ENCODE measurements at regions not wholly inside any gene's neighbourhood (a gene's known extent, or its start where the extent isn't known, plus 50 kb on each side); places are given as distances from the start of the nearest gene placed in this dataset.

GRCh38 chr3:116806351-116806750 is 96.8 kb downstream of the TUSC7 start:
- Histone ChIP-seq H3K4me3 (no peak overlapping the region), H3K36me3 (no peaks in the 10 kb centered on the region), H3K4me1 (no peaks in the 10 kb centered on the region), H3K27me3 (ENCODE audit: low read depth) (no peaks in the 10 kb centered on the region), H3K27ac (replicated peaks) (no peak overlapping the region), H3K9me3 (replicated peaks) (peaks cover 57% of the 10 kb centered on the region)
- no peak for TF ChIP-seq CTCF (IDR thresholded peaks at IDR 0.05; ENCODE audit: borderline replicate concordance)
- DNase-seq: no peak
- intact Hi-C loops (cut with micrococcal nuclease): no loop called here

GRCh38 chr3:116808725-116809124 is 99.1 kb downstream of the TUSC7 start:
- peaks cover 43% of the 10 kb centered on the region for H3K9me3 ChIP-seq (replicated peaks)
- no peak overlapping the region for H3K27ac ChIP-seq (replicated peaks)
- no peak overlapping the region for H3K4me3 ChIP-seq
- no peaks in the 10 kb centered on the region for H3K4me1 ChIP-seq
- no peak for DNase-seq
- no peak for TF ChIP-seq CTCF (IDR thresholded peaks at IDR 0.05; ENCODE audit: borderline replicate concordance)
- no peaks in the 10 kb centered on the region for H3K36me3 ChIP-seq
- H3K27me3 ChIP-seq (ENCODE audit: low read depth): no peaks in the 10 kb centered on the region
- intact Hi-C loops (cut with micrococcal nuclease): no loop called here

GRCh38 chr3:116809208-116809607 is 99.6 kb downstream of the TUSC7 start:
- no peak for TF ChIP-seq CTCF (IDR thresholded peaks at IDR 0.05; ENCODE audit: borderline replicate concordance)
- intact Hi-C loops (cut with micrococcal nuclease): no loop called here
- Histone ChIP-seq H3K4me1 (no peaks in the 10 kb centered on the region), H3K36me3 (no peaks in the 10 kb centered on the region), H3K9me3 (replicated peaks) (peaks cover 41% of the 10 kb centered on the region), H3K27ac (replicated peaks) (no peak overlapping the region), H3K4me3 (no peak overlapping the region), H3K27me3 (ENCODE audit: low read depth) (no peaks in the 10 kb centered on the region)
- DNase-seq: no peak

GRCh38 chr3:116811754-116812153 is 102.2 kb downstream of the TUSC7 start:
- intact Hi-C loops (cut with micrococcal nuclease): no loop called here
- no peak overlapping the region for H3K27ac ChIP-seq (replicated peaks)

GRCh38 chr3:116812949-116813348 is 103.4 kb downstream of the TUSC7 start:
- no peaks in the 10 kb centered on the region for H3K4me1 ChIP-seq
- peaks cover 16% of the 10 kb centered on the region for H3K9me3 ChIP-seq (replicated peaks)
- H3K27me3 ChIP-seq (ENCODE audit: low read depth): no peaks in the 10 kb centered on the region
- no peak overlapping the region for H3K4me3 ChIP-seq
- intact Hi-C loops (cut with micrococcal nuclease): no loop called here
- no peak overlapping the region for H3K27ac ChIP-seq (replicated peaks)
- no peak for DNase-seq
- no peak for TF ChIP-seq CTCF (IDR thresholded peaks at IDR 0.05; ENCODE audit: borderline replicate concordance)
- no peaks in the 10 kb centered on the region for H3K36me3 ChIP-seq

More at GRCh38 chr3:116811754-116812153, 102.2 kb downstream of the TUSC7 start:
- Histone ChIP-seq H3K9me3 (replicated peaks) (peaks cover 19% of the 10 kb centered on the region), H3K27me3 (ENCODE audit: low read depth) (no peaks in the 10 kb centered on the region), H3K36me3 (no peaks in the 10 kb centered on the region), H3K4me1 (no peaks in the 10 kb centered on the region), H3K4me3 (no peak overlapping the region)
- no peak for DNase-seq
- no peak for TF ChIP-seq CTCF (IDR thresholded peaks at IDR 0.05; ENCODE audit: borderline replicate concordance)

GRCh38 chr3:116815321-116815720 is 105.7 kb downstream of the TUSC7 start:
- no peak for TF ChIP-seq CTCF (IDR thresholded peaks at IDR 0.05; ENCODE audit: borderline replicate concordance)
- Histone ChIP-seq H3K27me3 (ENCODE audit: low read depth) (no peaks in the 10 kb centered on the region), H3K4me1 (no peaks in the 10 kb centered on the region), H3K4me3 (no peak overlapping the region), H3K36me3 (no peaks in the 10 kb centered on the region), H3K27ac (replicated peaks) (no peak overlapping the region), H3K9me3 (replicated peaks) (no peaks in the 10 kb centered on the region)
- intact Hi-C loops (cut with micrococcal nuclease): no loop called here
- no peak for DNase-seq
